HG03354 (cell line): ENCODE measurements at regions not wholly inside any gene's neighbourhood (a gene's known extent, or its start where the extent isn't known, plus 50 kb on each side); places are given as distances from the start of the nearest gene placed in this dataset.

ENCODE experiments used
- ATAC-seq: cut with Tn5 transposase; IDR thresholded peaks from one replicate; pipeline ENCODE4 v1.9.1; 2021; ENCODE audit warnings: mild to moderate bottlenecking; ENCODE audit not compliant: unreplicated experiment, poor library complexity, severe bottlenecking

DNA sequence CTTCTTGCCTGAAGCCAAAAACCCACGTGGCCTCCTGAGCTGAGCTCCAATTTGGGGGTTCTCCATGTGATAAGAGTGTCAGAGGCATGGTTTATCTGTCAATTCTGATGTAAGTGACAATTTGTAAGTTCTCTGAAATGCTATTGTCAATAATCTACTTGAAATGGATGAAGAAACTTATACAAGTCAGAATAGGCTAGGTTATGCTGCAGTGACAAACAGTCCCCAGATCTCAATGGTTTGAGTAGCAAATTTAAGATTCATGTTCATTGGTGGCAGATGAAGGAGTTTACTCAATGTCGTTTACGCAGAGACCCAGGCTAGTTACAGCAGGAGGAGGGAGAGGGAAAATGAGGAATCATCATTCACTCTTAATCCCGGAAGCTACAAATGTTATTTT, 352.4 kb downstream of the KIF16B start:
- ATAC-seq: no peak

DNA sequence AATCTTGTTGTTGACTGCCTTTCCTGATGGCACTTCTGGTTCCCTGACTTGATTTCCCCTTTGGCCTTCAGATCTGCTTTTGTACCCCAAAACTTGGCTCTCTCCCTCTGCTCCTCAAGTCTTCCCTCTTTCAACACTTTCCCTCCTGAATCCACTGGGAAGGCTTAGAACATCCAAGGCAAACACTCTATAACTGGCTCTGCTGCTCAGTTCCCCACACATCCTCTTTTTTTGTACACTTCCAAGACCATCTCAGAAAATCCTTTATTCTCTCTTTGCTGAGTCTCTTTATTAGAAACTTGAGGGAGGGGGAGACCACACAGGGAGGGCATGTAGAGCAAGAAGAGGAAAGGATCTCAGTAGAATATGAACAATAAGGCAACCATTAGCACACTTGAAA, 354.1 kb downstream of the KIF16B start:
- no peak for ATAC-seq

DNA sequence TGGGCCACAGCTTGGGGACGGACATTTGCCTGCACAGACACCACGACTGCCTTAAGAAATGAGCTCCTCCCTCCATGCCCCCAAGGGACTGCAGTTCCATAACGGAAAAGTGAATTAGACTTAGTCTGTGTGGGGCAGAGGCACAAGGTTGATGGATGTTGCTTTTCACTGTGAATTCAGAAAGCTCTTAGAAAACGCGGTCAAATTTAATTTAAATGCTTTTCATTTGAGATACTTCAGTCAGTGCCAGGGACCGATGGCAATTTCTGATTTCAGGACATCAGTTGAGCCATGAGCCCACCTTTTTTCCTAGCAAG, 356.4 kb downstream of the KIF16B start:
- ATAC-seq: no peak

DNA sequence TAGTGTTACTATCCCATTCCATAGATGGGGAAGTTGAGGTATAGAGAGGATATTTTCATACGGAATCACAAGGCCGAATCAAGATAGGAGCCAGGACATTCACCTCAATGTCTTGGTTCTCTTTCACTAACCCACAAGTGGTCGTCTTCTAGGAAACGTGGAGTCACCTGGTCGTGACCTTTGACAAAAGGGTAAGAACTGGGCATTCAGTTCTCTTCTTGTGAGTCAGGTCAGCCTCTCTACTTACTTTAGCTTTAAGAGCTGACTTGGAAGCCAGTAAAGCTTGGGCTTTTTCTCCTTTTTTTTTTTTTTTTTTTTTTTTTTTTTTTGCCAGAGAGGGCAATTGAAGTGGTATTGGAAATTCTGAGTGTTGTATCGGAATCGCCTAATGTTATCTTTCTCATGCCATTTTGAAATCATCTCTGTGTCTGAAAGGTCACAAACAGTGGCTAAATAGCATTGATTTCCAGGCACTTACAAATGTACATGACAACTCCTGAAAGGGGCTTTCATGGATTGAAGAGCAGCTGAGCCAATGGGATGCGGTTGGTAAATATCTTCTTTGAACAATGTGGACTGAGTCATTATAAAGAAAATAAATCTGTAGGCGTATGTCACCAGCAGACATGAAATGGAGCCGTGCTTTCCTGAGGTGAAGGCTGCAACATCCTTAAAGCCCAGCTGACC, 356.9 kb downstream of the KIF16B start:
- ATAC-seq: no peak

DNA sequence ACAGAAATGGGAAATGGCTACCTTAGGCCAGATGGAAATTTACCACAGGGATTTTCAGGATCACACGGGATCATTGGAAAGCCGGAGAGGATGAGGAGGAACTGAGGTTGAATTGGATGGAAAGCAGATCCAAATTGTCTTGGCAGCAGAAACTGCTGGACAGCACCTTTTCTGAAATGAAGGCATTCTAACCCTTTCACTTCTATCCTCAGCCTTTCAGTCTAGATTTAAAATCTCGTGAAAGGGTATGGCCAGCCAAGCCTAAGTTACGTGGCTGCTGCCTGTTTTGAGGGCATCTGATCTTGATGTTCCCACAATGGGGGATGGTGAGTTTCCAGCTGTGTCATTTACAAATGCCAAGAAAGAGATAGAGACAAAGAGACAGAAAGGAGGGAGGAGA, 358.2 kb downstream of the KIF16B start:
- ATAC-seq: no peak

DNA sequence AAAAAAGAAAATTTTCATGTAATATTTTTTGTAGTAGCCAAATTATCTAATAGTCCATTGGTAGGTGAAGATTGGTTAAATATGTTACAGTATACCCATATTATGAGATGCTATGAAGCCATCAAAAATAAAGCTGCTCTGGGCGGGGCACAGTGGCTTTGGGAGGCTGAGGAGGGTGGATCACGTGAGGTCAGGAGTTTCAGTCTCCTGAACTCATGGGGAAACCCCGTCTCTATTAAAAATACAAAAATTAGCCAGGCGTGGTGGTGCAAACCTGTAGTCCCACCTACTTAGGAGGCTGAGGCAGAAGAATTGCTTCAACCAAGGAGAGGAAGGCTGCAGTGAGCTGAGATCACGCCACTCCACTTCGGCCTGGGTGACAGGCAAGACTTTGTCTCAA, 360.5 kb downstream of the KIF16B start:
- ATAC-seq: no peak

DNA sequence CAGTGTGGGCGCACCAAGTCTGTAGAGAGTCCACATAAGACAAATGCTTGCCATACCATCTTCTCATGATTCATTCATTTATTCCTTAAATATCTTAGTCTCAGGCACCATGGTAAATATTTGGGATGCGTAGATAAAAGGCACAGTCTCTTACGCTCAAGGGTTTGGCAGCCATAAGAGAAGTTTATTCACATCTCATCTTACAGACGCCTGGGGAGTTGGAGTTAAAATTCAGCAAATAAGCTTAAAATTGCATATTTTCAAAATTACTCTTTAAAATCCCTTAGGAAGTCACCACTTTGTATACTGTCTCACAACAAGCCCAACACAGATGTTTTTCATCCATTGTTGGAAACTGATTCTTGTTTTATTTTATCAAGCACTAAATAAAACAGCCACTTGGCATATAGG, 363.3 kb downstream of the KIF16B start:
- ATAC-seq: no peak

DNA sequence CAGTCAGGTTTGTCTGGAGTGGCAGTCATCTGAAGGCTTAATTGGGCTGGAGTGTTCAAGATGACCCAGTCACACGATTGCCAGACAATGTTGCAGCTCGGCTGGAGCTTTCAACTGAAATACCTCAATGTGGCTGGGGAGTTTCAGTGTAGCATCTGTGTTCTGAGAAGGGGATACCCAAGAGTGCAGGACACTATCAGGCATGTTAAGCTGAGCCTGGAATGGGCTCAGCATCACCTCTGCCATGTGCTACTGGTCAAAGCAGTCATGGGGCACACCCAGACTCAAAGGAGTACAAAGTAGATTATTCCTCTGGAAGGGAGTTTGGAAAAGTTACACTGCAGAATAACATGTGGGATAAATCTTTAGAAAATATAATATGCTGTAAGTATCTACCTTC, 363.9 kb downstream of the KIF16B start:
- ATAC-seq: no peak

DNA sequence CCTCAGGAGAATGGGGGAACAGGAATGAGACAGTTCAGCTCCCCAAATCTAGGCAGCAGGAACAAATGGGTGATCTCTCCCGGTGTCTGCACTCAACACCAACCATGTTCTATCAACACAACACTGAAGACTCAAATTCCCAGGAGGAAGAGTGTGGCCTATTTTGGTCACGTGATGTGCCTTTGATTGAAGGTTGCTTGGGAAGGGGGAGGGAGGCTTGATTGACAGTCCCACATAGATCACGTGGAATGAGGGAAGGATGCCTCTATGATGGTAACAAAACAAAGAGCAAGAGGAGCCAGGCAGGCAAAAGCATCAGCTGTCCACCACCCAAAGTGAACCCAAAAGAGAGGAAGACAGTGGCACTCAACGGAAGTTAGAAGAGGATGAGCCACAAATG, 364.8 kb downstream of the KIF16B start:
- no peak for ATAC-seq

DNA sequence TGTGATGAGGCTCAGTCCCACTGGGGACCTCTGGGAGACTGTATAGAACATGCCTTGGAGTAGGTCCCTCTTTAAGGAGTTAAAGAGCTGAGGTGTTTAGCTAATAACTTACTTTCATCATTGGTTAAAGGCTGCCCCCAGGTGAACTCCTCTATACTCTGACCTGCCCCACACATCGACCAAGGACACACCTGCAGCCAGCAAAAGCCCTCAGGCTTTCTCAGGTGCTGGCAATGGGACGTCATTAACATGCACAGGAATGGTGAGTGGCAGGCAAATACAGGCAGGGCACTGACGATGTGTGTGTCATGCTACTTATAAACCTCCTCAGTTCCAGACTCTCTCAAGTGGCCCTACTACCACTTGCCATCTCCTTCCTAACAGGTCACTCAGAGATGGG, 366.4 kb downstream of the KIF16B start:
- ATAC-seq: no peak

DNA sequence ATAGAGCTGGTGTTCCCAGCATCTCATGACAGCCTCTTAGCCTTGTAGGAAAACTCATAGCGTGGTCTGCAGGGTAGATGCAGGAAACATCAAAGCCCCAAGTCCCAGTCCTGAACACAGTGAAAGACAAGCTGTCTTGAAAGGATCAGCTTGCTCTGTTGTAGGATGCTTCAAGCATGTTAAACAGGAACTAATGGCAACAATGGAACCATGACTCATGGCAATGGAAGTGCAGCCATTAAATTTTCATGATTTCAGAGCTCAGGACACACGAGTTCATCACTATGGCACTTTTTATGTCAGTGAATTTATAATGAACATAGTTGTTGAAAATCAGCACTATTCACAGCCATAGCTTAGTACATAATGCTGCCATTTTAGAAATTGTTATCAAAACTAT, 367.7 kb downstream of the KIF16B start:
- no peak for ATAC-seq

DNA sequence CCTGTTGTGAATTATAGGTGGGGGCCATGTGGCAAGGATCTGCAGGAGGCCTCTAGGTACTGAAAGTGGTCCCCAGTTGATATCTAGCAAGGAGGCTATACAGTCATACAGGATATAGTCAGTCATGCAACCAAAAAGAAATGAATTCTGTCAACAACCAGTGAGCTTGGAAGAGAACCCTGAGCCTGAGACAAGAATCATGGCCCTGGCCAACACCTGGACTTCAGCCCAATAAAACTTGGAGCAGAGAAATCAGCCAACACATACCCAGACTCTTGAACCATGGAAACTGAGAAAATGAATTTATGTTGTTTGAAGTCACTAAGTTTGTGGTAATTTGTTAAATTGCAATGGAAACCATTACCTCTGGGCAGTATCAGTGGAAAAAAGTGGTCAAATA, 370.2 kb downstream of the KIF16B start:
- ATAC-seq: no peak

DNA sequence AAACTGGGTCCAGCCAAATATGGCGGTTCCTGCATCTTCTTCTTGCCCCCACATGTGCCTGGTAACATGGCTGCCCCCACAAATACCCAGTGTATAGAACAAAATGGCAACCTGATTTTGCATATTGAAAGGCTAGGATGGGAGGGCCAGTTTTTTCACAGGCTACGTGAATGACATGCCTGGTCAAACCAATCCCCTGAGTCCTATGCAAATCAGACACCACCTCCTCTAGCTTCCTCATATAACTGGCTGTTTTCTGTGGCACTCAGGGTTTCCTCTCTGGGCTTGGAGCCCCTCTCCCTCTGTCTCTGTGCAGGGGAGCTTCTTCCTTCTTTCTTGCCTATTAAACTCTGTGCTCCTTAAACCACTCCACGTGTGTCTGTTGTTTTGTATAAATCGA, 372.1 kb downstream of the KIF16B start:
- no peak for ATAC-seq

DNA sequence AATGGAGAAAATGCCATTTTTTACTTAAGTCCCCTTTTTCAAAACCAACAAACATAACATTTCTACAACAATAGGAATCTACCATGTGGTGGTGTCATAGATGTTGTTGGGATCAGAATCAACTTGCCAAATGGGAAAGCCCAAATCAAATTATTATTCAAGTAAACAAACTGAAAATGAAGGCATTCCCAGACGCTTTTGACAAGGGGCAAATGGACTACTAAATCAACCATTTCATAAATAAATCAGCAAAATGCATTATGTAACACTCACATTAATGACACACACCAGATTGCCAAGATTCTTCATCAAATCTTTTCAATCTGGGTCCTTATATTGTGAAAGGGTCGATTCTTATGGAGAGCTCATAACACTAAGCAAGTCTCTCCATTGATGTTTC, 375.6 kb downstream of the KIF16B start:
- ATAC-seq: no peak

DNA sequence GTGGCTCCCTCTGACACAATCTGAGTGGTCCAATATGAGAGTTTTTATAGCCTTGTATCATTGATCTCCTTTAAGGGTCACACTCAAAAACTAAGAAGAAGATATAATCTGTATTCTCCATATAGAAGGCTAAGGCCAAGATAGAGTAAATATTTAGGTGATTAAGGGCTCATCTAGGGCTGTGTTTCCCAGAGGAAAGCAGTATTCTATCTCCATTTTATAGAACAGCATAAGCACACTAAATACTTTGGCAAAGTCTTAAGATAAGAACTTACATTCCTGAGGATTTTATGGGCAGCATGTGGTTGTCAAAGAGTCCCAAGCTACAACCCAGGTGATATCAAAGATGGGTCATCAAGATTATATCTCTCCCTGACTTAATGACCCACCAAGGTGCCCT, 377.6 kb downstream of the KIF16B start:
- no peak for ATAC-seq

DNA sequence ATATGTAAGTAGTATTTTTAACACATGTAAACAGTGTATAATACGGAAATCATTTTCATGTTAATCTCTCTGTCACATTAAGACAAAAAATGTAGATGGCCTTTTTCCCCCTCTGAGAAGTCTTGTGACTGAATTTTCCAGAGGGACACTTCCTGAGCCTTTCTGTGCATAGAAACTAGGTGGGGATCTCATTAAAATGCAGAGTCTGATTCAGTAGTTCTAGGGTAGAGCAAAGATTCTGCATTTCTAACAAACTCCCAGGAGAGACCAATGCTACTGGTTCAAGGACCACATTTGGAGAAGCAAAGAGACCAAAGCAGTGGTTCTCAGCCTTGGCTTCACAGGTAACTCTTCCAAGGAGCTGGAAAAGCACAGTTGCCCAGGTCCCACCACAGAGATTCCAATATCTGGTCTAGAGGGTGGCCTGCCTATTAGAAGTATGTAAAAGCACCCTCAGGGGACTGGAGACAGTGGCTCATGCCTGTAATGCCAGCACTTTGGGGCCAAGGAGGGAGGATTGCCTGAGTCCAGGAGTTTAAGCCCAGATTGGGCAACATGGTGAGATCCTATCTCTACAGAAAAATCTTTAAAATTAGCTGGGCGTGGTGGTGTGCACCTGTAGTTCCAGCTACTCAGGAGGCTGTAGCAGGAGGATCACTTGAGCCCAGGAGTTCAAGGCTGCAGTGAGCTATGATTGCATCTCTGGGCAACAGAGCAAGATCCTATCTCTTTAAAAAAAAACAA, 378.5 kb downstream of the KIF16B start:
- ATAC-seq: no peak

DNA sequence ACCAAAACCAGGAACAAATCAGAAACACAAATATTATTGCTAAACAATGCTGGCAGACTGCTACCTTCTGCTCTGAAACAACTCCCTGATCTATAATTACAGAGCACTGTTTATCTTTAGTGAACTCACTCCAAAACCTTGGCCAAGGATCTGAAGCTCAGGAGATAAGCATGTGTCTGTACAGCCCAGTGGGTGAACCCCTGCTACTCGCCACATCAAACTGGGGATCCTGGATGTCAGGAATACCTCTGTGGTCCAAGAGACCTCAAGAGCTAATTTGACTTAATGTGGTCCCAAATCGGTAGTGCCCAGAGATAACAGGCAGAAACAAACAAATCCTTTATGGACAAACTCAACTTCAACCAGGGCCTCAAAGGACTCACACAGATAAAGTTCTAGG, 381.8 kb downstream of the KIF16B start:
- ATAC-seq: no peak

DNA sequence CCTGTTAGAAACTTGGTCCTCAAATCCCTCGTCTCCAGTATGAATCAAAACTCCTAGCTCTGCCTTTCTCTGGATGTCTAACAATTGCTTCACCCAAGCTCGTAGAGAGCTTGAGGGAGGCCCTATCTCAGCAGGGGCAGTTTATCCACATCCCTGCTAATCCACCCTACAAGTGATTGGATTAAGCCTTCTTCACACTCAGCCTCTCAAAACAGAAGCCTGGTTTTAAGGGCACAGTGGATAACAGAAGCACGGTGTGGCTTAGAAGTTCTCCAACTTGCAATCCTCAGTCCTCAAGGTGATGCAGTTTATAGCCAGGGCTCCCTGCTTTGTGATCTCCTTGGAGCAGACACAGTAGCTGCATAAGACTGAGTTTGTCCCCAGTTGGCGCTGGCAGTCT, 383.9 kb downstream of the KIF16B start:
- no peak for ATAC-seq

DNA sequence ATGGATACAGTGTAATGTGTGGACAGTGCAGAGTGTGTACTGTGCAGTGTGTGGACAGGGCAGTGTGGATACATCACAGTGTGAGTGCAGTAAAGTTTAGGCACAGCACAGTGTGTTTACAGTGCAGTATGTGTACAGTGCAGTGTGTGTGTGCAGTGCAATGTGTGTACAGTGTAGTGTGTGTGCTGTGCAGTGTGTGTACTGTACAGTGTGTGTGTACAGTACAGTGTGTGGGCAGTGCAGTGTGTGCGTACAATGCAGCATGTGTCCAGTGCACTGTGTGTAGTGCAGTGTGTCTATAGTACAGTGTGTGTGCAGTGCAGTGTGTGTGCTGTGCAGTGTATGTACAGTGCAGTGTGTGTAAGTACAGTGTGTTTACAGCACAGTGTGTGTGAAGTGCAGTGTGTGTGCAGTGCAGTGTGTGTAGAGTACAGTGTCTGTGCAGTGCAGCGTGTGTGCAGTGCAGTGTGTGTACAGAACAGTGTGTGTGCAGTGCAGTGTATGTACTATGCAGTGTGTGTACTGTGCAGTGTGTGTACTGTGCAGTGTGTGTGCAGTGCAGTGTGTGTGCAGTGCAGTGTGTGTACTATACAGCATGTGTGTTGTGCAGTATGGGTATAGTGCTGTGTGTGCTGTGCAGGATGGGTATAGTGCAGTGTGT, 385.2 kb downstream of the KIF16B start:
- no peak for ATAC-seq

DNA sequence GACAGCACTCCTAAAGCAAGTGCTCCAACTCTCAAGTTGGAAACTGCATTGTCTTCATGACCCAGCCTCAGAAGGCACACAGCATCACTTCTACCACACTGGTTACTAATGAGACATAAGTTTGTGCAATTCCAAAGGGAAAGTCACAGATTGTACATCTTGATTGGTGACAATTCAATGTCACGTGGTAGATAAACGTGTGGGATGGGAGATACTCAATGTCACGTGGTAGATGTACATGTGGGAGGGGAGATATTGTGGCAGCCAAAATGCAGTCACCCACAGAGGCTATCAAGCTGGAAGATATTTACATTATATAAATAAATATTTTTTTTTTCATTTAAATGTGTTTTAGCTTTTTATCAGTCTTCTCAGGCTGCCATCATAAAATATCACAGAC, 393.3 kb downstream of the KIF16B start:
- no peak for ATAC-seq

DNA sequence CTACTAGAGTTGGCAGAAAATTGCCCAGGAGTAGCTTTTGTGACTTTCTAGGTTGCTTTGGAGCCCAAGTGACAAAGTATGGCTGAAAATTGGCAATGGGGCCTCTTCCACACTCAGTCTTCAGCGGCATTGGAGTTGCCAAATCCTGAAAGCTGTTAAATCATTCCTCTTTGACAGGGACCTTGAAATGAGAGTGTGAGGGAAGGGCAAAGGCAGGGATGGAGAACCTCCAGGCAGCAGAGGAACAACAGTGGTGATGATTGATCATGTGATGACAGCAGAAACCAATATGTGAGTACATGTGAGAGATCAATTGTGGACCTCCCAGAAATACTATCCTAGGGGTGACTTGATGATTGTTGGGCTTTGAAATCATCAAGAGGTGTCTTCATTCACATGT, 393.9 kb downstream of the KIF16B start:
- ATAC-seq: no peak
